Mucosa of descending colon (tissue), 3 donors: ENCODE measurements at regions not wholly inside any gene's neighbourhood (a gene's known extent, or its start where the extent isn't known, plus 50 kb on each side); places are given as distances from the start of the nearest gene placed in this dataset.

Experiments used
- ATAC-seq: fragments of 200-7000 bp; cut with Tn5 transposase; one replicate; pipeline ENCODE4 v1.9.1; 2020; ENCODE audit warnings: mild to moderate bottlenecking, moderate library complexity
- DNase-seq, 3 donors: peaks; one replicate each; pipeline ENCODE4 v3.0.0-alpha.2; 2020
- H3K36me3 ChIP-seq: fragments of 200-600 bp; one replicate; pipeline ENCODE4 v1.8.0; 2021; ENCODE audit warnings: low read depth, mild to moderate bottlenecking
- H3K4me1 ChIP-seq: fragments of 200-600 bp; one replicate; pipeline ENCODE4 v1.8.0; 2021; ENCODE audit warnings: low read depth, mild to moderate bottlenecking
- H3K4me3 ChIP-seq: fragments of 200-600 bp; one replicate; pipeline ENCODE4 v1.8.0; 2021; ENCODE audit warnings: mild to moderate bottlenecking
- H3K9me3 ChIP-seq: fragments of 200-600 bp; one replicate; pipeline ENCODE4 v1.8.0; 2021; ENCODE audit warnings: mild to moderate bottlenecking
- intact Hi-C, 2 donors: fragments of 100-400 bp; cut with DNase I in 1 of 2; cut with micrococcal nuclease in 1 of 2; formaldehyde crosslinking; loops; one replicate each; pipeline versions ENCODE4 v1.11.0 to v1.11.1; 2022; cut with DNase I, micrococcal nuclease
- TF ChIP-seq, protein P1 (sequence below): fragments of 200-600 bp; IDR thresholded peaks from one replicate; pipeline ENCODE4 v1.8.0; 2022; ENCODE audit warnings: antibody characterized with exemption, mild to moderate bottlenecking
- donor health status: DM: no; HTN: no; CAD: no; lungs with moderate emphysema.
- donor health status: DM: no; HTN: no; CAD: no.
- donor health status: DM: no; HTN: yes; CAD: no.

DNA sequence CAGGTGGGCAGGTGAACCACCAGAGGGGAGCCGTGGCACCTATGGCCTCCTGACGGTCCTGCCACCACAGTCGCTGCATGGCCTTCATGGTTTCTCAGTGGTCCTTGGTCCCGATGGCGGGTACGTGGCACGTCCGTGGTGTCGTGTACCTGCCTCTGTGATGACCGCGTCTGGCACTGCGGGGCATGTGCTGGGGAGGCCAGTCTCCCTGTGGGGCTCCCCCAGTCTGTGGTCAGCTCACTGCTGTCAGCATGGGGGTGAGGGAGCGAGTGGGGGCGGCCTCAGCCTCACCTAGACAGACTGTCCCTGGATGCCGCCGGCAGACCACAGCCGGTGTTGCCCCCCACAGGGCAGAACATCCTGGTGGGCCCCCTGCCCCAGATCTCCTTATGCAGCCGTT is 267.2 kb downstream of the SEC23A start:
- TF ChIP-seq, protein P1, sequence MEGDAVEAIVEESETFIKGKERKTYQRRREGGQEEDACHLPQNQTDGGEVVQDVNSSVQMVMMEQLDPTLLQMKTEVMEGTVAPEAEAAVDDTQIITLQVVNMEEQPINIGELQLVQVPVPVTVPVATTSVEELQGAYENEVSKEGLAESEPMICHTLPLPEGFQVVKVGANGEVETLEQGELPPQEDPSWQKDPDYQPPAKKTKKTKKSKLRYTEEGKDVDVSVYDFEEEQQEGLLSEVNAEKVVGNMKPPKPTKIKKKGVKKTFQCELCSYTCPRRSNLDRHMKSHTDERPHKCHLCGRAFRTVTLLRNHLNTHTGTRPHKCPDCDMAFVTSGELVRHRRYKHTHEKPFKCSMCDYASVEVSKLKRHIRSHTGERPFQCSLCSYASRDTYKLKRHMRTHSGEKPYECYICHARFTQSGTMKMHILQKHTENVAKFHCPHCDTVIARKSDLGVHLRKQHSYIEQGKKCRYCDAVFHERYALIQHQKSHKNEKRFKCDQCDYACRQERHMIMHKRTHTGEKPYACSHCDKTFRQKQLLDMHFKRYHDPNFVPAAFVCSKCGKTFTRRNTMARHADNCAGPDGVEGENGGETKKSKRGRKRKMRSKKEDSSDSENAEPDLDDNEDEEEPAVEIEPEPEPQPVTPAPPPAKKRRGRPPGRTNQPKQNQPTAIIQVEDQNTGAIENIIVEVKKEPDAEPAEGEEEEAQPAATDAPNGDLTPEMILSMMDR = no peak
- no peak for ATAC-seq
- peak in 1 of 3 donors; percentile 29 for DNase-seq
- H3K36me3 ChIP-seq = no peaks in the 10 kb centered on the region
- no peak overlapping the region for H3K4me3 ChIP-seq
- intact Hi-C loops = no loop called here
- H3K4me1 ChIP-seq = peaks cover 18% of the 10 kb centered on the region
- no peaks in the 10 kb centered on the region for H3K9me3 ChIP-seq

DNA sequence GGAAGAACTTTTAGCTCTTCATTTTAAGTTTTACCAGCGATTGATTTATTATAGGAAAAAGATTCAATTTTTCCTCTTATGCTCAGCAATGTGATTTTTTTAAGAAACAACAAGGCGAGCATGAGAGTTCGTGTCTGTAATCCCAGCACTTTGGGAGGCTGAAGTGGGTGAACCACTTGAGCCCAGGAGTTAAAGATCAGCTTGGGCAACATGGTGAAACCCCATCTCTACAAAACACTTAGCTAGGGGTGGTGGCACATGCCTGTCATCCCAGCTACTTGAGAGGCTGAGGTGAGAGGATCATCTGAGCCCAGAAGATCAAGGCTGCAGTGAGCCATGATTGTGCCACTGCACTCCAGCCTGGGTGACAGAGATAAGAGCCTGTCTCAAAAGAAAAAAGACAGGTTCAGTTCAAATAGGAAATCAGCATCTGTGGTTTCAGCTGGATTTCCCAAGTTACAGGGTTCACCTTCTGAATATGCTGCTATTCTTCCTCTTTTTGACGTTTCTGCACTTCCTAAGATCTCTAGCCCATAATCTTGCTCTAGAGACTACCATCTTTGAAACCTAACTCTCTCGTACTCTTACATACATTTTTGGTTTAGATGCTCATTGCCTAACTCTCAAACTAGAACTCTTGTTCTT is 274.7 kb downstream of the SEC23A start:
- no peaks in the 10 kb centered on the region for H3K4me1 ChIP-seq
- no peak for ATAC-seq
- H3K36me3 ChIP-seq = no peaks in the 10 kb centered on the region
- TF ChIP-seq, protein P1 = no peak
- H3K9me3 ChIP-seq = no peaks in the 10 kb centered on the region
- no peak overlapping the region for H3K4me3 ChIP-seq
- DNase-seq = no peak
- intact Hi-C loops = no loop called here

DNA sequence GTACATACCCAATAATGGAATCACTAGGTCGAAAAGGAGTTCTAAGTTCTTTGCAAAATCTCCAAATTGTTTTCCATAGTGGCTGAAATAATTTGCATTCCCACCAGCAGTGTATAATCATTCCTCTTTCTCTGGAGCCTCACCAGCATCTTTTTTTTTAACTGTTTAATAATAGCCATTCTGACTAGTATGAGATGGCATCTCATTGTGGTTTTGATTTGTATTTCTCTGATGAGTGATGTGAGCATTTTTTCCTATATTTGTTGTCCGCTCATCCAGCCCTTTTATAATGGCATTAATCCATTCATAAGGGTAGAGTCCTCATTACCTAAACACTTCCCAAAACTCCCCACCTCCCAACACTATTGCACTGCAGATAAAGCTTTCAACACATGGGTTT is 278.3 kb downstream of the SEC23A start:
- Histone ChIP-seq H3K9me3 (no peaks in the 10 kb centered on the region), H3K4me1 (no peaks in the 10 kb centered on the region), H3K4me3 (no peak overlapping the region), H3K36me3 (no peaks in the 10 kb centered on the region)
- ATAC-seq (no peak), DNase-seq (no peak)
- intact Hi-C loops = no loop called here
- TF ChIP-seq, protein P1 = no peak

DNA sequence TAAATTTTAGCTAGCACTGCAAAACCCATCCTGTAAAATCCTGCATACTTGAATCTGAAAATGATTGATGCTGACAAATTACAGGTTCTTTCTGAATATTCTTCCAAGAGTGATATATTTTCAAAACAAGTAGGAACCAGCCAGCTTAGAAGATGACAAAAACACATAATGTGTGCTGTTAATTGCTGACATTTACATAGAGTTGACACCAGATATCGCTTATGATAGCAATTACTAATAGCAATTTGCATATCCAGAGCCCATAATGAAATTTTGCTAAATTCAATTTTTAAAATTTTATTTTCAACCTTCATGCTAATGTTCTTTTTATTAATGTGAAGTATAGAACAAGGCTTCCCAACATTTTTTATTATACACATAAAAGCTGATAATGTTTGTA is 284.5 kb downstream of the SEC23A start:
- intact Hi-C loops = no loop called here
- ATAC-seq (no peak), DNase-seq (no peak)
- Histone ChIP-seq H3K4me3 (no peak overlapping the region), H3K36me3 (no peaks in the 10 kb centered on the region), H3K4me1 (no peaks in the 10 kb centered on the region), H3K9me3 (no peaks in the 10 kb centered on the region)
- TF ChIP-seq, protein P1 = no peak

DNA sequence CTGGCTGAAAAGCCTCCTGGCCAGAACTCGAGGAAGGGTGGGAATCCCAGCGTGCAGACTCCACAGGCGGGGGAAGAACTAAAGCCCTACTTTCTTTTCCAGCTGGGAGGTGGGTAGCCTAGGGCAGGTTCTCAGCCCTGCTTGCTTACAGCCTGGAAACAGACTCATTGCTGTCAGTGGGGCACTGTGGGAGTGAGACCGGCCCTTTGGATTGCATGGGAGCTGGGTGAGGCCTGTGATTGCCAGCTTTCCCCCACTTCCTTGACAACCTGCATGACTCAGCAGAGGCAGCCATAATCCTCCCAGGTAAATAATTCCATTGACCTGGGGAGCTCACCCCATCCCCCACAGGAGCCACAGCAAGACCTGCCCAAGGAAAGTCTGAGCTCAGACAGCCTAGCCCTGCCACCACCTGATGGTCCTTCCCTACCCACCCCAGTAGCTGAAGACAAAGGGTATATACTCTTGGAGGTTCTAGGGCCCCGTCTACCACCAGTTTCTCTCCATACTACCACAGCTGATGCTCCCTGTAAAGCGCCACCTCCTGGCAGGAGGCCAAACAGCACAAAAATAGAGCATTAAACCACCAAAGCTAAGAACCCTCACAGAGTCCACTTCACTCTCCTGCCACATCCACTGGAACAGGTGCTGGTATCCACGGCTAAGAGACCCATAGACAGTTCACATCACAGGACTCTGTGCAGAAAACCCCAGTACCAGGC is 294.1 kb downstream of the SEC23A start:
- H3K4me3 ChIP-seq = no peak overlapping the region
- TF ChIP-seq, protein P1 = no peak
- peak; percentile 71 to 85 (median 79) for DNase-seq
- no peaks in the 10 kb centered on the region for H3K9me3 ChIP-seq
- intact Hi-C loops = no loop called here
- peak; percentile 98 for ATAC-seq
- H3K36me3 ChIP-seq = no peaks in the 10 kb centered on the region
- H3K4me1 ChIP-seq = peaks cover 3% of the 10 kb centered on the region
